COR-L47 (cell line): ENCODE measurements at regions not wholly inside any gene's neighbourhood (a gene's known extent, or its start where the extent isn't known, plus 50 kb on each side); places are given as distances from the start of the nearest gene placed in this dataset.
A peak's percentile ranks its signal among the peaks of the same experiment; 100 is the strongest.
"Not testable (repeated sequence)": the region's sequence is repeated elsewhere in the genome, so short reads cannot be mapped to it uniquely, and the experiment has no call there.

ENCODE experiments used
- DNase-seq: peaks from one replicate; lab custom pipeline; 2025; lab: John Stamatoyannopoulos, UW

- no peak for DNase-seq
These were observed 118.2 kb upstream of the KITLG start for GRCh38 chr12:88698471-88698870.

GRCh38 chr12:88693837-88694445 is 113.7 kb upstream of the KITLG start:
- no peak for DNase-seq

GRCh38 chr12:88691811-88692210 is 111.5 kb upstream of the KITLG start:
- no peak for DNase-seq

GRCh38 chr12:88684610-88685009 is 104.3 kb upstream of the KITLG start:
- DNase-seq = peak; percentile 2

- no peak for DNase-seq
These were observed 103.9 kb upstream of the KITLG start for GRCh38 chr12:88684170-88684569.

- no peak for DNase-seq
These were observed 103.4 kb upstream of the KITLG start for GRCh38 chr12:88683628-88684027.

- DNase-seq = no peak
These were observed 101.0 kb upstream of the KITLG start for GRCh38 chr12:88681271-88681670.

- DNase-seq = no peak
These were observed 97.2 kb upstream of the KITLG start for GRCh38 chr12:88677464-88677863.

GRCh38 chr12:88667615-88668014 is 87.3 kb upstream of the KITLG start:
- DNase-seq = not testable (repeated sequence)

GRCh38 chr12:88665071-88665470 is 84.8 kb upstream of the KITLG start:
- DNase-seq = no peak

GRCh38 chr12:88662961-88663360 is 82.7 kb upstream of the KITLG start:
- no peak for DNase-seq

GRCh38 chr12:88662093-88662492 is 81.8 kb upstream of the KITLG start:
- no peak for DNase-seq

- DNase-seq = peak; percentile 41
These were observed 77.7 kb upstream of the KITLG start for GRCh38 chr12:88658009-88658408.

- DNase-seq = no peak
These were observed 70.4 kb upstream of the KITLG start for GRCh38 chr12:88650715-88651114.

GRCh38 chr12:88648625-88649024 is 68.4 kb upstream of the KITLG start:
- DNase-seq = no peak

- DNase-seq = no peak
These were observed 66.6 kb upstream of the KITLG start for GRCh38 chr12:88646824-88647223.

GRCh38 chr12:88645816-88646215 is 65.5 kb upstream of the KITLG start:
- DNase-seq = no peak

GRCh38 chr12:88644946-88645702 is 64.9 kb upstream of the KITLG start:
- DNase-seq = no peak

GRCh38 chr12:88643685-88644084 is 63.4 kb upstream of the KITLG start:
- no peak for DNase-seq

GRCh38 chr12:88642675-88643431 is 62.6 kb upstream of the KITLG start:
- DNase-seq = no peak

- DNase-seq = no peak
These were observed 58.9 kb upstream of the KITLG start for GRCh38 chr12:88638966-88639760.

GRCh38 chr12:88638388-88638787 is 58.1 kb upstream of the KITLG start:
- DNase-seq = no peak
